Endothelial cell (in vitro differentiated cells): ENCODE measurements at regions not wholly inside any gene's neighbourhood (a gene's known extent, or its start where the extent isn't known, plus 50 kb on each side); places are given as distances from the start of the nearest gene placed in this dataset.

Experiments
- DNase-seq: peaks from one replicate; pipeline ENCODE4 v3.0.0; 2021; ENCODE audit warnings: low spot score
- H3K27ac Mint-ChIP-seq: one replicate; pipeline ENCODE4 v1.8.0; 2021; ENCODE audit warnings: mixed read lengths, inconsistent platforms; ENCODE audit not compliant: unreplicated experiment
- H3K27me3 Mint-ChIP-seq: one replicate; pipeline ENCODE4 v1.8.0; 2021; ENCODE audit warnings: mild to moderate bottlenecking, moderate library complexity, mixed read lengths, inconsistent platforms; ENCODE audit not compliant: unreplicated experiment
- H3K36me3 Mint-ChIP-seq: one replicate; pipeline ENCODE4 v1.8.0; 2021; ENCODE audit warnings: mild to moderate bottlenecking, low read depth, mixed read lengths, inconsistent platforms; ENCODE audit not compliant: unreplicated experiment
- H3K4me1 Mint-ChIP-seq: one replicate; pipeline ENCODE4 v1.8.0; 2021; ENCODE audit warnings: mild to moderate bottlenecking, mixed read lengths, inconsistent platforms; ENCODE audit not compliant: unreplicated experiment
- H3K4me3 Mint-ChIP-seq: one replicate; pipeline ENCODE4 v1.8.0; 2021; ENCODE audit warnings: mild to moderate bottlenecking, mixed read lengths, inconsistent platforms; ENCODE audit not compliant: unreplicated experiment
- H3K9me3 Mint-ChIP-seq: one replicate; pipeline ENCODE4 v1.8.0; 2021; ENCODE audit warnings: mixed read lengths, inconsistent platforms; ENCODE audit not compliant: unreplicated experiment
- TF ChIP-seq, protein P1 (sequence below): fragments of 200-600 bp; sonication (generic); IDR thresholded peaks from one replicate; pipeline ENCODE4 v1.5.0; 2021; ENCODE audit warnings: antibody characterized with exemption; ENCODE audit not compliant: unreplicated experiment

DNA sequence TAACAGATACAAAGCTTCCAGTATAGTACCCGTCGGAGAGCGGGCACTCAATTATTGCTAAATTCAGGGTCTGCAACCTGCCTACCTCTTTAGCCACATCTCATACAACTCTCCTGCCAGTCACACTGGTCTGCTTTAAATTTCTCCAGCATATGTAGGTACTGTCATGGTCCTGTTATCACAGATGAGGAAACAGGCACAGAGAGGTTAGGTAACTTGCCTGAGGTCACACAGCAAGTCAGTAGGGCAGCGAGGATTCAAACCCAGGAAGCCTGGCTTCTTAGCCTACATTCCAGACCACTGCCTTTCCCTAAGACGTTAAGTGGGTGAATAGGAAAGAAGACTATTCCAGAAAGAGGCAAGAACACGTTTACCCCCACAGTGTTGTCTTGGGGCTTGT, 186.0 kb upstream of the NFIB start:
- peaks cover 2% of the 10 kb centered on the region for H3K27me3 Mint-ChIP-seq
- TF ChIP-seq, protein P1, sequence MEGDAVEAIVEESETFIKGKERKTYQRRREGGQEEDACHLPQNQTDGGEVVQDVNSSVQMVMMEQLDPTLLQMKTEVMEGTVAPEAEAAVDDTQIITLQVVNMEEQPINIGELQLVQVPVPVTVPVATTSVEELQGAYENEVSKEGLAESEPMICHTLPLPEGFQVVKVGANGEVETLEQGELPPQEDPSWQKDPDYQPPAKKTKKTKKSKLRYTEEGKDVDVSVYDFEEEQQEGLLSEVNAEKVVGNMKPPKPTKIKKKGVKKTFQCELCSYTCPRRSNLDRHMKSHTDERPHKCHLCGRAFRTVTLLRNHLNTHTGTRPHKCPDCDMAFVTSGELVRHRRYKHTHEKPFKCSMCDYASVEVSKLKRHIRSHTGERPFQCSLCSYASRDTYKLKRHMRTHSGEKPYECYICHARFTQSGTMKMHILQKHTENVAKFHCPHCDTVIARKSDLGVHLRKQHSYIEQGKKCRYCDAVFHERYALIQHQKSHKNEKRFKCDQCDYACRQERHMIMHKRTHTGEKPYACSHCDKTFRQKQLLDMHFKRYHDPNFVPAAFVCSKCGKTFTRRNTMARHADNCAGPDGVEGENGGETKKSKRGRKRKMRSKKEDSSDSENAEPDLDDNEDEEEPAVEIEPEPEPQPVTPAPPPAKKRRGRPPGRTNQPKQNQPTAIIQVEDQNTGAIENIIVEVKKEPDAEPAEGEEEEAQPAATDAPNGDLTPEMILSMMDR = no peak
- H3K4me3 Mint-ChIP-seq = no peak overlapping the region
- H3K27ac Mint-ChIP-seq = no peak overlapping the region
- DNase-seq = no peak
- H3K4me1 Mint-ChIP-seq = peaks cover 2% of the 10 kb centered on the region
- no peaks in the 10 kb centered on the region for H3K36me3 Mint-ChIP-seq
- H3K9me3 Mint-ChIP-seq = no peaks in the 10 kb centered on the region

- H3K4me1 Mint-ChIP-seq = peaks cover 6% of the 10 kb centered on the region
- DNase-seq = no peak
- H3K36me3 Mint-ChIP-seq = no peaks in the 10 kb centered on the region
- TF ChIP-seq, protein P1 = no peak
- H3K27ac Mint-ChIP-seq = no peak overlapping the region
- no peaks in the 10 kb centered on the region for H3K9me3 Mint-ChIP-seq
- H3K27me3 Mint-ChIP-seq = peaks cover 2% of the 10 kb centered on the region
- H3K4me3 Mint-ChIP-seq = no peak overlapping the region
Measured at GRCh38 chr9:14498824-14499223, 184.9 kb upstream of the NFIB start.

- H3K36me3 Mint-ChIP-seq = no peaks in the 10 kb centered on the region
- DNase-seq = no peak
- H3K4me1 Mint-ChIP-seq = peaks cover 6% of the 10 kb centered on the region
- TF ChIP-seq, protein P1 = no peak
- H3K9me3 Mint-ChIP-seq = no peaks in the 10 kb centered on the region
- peaks cover 2% of the 10 kb centered on the region for H3K27me3 Mint-ChIP-seq
- no peak overlapping the region for H3K27ac Mint-ChIP-seq
- no peak overlapping the region for H3K4me3 Mint-ChIP-seq
Measured at GRCh38 chr9:14497476-14497875, 183.5 kb upstream of the NFIB start.

DNA sequence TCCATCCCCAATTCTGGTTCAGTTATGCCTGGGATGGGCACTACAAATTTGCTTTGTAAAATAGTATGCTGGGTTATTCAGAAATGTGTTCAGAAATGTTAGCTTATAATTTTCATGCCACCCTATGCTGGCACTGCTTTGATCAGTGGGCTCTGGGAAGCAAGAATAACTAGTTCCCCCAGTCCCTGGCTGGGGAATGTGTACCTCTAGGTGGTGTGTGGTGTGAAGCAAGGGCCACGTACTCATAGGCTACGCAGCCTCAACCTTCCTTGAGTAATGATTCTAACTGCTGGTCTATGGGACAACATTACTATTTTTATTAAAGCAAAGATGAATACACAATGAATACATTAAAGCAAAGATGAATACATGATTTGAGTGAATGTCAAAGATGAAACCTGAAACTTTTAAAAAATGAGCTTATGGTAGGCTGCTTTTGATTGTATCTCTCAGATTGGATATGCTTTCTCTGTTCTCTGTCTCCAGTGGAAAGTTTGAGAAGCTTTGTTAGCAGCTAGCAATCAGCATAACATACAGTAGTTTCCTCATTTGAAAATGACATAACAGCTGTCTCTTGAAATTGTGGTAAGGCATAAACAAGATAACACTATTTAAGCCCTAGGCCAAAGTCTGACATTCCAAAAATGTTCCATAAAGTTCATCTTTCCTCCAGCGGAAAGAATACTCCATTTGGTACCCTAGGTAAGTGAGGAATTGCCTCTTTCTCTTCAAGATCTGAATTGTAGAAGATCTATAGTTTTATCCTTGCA, 174.7 kb upstream of the NFIB start:
- DNase-seq = no peak
- Mint-ChIP-seq H3K27me3 (no peaks in the 10 kb centered on the region), H3K36me3 (no peaks in the 10 kb centered on the region), H3K4me1 (peaks cover 1% of the 10 kb centered on the region), H3K4me3 (no peak overlapping the region), H3K9me3 (no peaks in the 10 kb centered on the region), H3K27ac (no peak overlapping the region)
- TF ChIP-seq, protein P1 = no peak

GRCh38 chr9:14487547-14488185, 173.7 kb upstream of the NFIB start:
- Mint-ChIP-seq H3K4me1 (peaks cover 9% of the 10 kb centered on the region), H3K4me3 (no peak overlapping the region), H3K36me3 (no peaks in the 10 kb centered on the region), H3K27me3 (no peaks in the 10 kb centered on the region), H3K27ac (no peak overlapping the region), H3K9me3 (no peaks in the 10 kb centered on the region)
- no peak for DNase-seq
- TF ChIP-seq, protein P1 = no peak
